ENCODE measurements at regions not wholly inside any gene's neighbourhood (a gene's known extent, or its start where the extent isn't known, plus 50 kb on each side); places are given as distances from the start of the nearest gene placed in this dataset.

DNA sequence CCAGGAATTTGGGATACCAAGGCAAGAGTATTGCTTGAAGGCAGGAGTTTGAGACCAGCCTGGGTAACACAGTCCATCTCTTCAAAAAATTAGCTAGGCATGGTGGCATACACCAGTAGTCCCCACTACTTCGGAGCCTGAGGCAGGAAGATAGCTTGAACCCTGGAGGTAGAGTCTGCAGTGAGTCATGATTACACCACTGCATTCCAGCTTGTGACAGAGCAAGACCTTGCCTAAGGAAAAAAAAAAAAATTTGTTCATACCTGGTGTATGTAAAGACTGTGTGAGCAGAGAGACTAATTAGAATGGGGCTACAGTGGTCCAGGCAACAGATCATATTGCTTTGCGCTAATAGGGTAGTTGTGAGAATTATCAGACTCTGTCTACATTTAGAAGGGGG lies 778.3 kb upstream of the PCDH20 start:
- TF ChIP-seq, protein P1, sequence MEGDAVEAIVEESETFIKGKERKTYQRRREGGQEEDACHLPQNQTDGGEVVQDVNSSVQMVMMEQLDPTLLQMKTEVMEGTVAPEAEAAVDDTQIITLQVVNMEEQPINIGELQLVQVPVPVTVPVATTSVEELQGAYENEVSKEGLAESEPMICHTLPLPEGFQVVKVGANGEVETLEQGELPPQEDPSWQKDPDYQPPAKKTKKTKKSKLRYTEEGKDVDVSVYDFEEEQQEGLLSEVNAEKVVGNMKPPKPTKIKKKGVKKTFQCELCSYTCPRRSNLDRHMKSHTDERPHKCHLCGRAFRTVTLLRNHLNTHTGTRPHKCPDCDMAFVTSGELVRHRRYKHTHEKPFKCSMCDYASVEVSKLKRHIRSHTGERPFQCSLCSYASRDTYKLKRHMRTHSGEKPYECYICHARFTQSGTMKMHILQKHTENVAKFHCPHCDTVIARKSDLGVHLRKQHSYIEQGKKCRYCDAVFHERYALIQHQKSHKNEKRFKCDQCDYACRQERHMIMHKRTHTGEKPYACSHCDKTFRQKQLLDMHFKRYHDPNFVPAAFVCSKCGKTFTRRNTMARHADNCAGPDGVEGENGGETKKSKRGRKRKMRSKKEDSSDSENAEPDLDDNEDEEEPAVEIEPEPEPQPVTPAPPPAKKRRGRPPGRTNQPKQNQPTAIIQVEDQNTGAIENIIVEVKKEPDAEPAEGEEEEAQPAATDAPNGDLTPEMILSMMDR (IDR thresholded peaks at IDR 0.05; ENCODE audit: low read length), result no peak
- no peak for TF ChIP-seq EZH2 (optimal IDR thresholded peaks at IDR 0.05; ENCODE audit: low read depth, low read length)

All from MM.1S (cell line).